K562 (cell line): ENCODE measurements at regions not wholly inside any gene's neighbourhood (a gene's known extent, or its start where the extent isn't known, plus 50 kb on each side); places are given as distances from the start of the nearest gene placed in this dataset.

ENCODE experiments used
- ATAC-seq: fragments of 200-7000 bp; cut with Tn5 transposase; 3 replicates; pipeline ENCODE4 v1.9.1; 2020; ENCODE audit warnings: moderate library complexity
- BruUV-seq: library from RNA; stranded (reverse); fragments of 400-500 nt; replicated peaks from 2 replicates; lab custom pipeline; 2021; lab: Mats Ljungman, UMichigan
- CTCF ChIA-PET: fragments of 300-600 bp; formaldehyde crosslinking; extraction: SDS; loops from one replicate; lab custom pipeline; 2021; ENCODE audit warnings: low intra/inter-chr PET ratio; lab: Yijun Ruan, JAX
- POLR2A ChIA-PET: fragments of 300-600, 350-650 bp; sonication (Branson Sonifier 250); formaldehyde crosslinking; extraction: SDS; loops from one replicate; lab custom pipeline; 2021; ENCODE audit warnings: antibody characterized with exemption, inconsistent platforms; lab: Yijun Ruan, JAX
- DNase-seq, 4 experiments: peaks; one replicate each; pipeline versions ENCODE4 v3.0.0 to v3.0.0-alpha.2; 2011 to 2018; ENCODE audit warnings: low spot score in 3 of 4, mixed read lengths in 3 of 4; ENCODE audit errors: extremely low read depth in 1 of 4
- FAIRE-seq: peaks from 2 replicates; lab custom pipeline; 2011; peaks lifted over from hg19 to GRCh38; lab: Jason Lieb, UNC
- H2AFZ ChIP-seq: 2 replicates; pipeline ENCODE4 v1.6.0; 2011; ENCODE audit warnings: low read depth, low read length, control low read depth, inconsistent platforms
- H3K27ac ChIP-seq: fragments of 200-600 bp; 3 replicates; pipeline ENCODE4 v1.8.0; 2011; ENCODE audit warnings: low read depth, mild to moderate bottlenecking, control low read depth, inconsistent platforms, low read length, moderate library complexity, mixed read lengths; ENCODE audit errors: extremely low read depth
- H3K27me3 ChIP-seq, 2 experiments: fragments of 300-600 bp in 1 of 2; 2 replicates in 1 of 2; 3 replicates in 1 of 2; pipeline versions ENCODE4 v1.6.0 to v1.8.0; 2011; ENCODE audit warnings: inconsistent platforms in 2 of 2, low read length in 2 of 2, mild to moderate bottlenecking in 1 of 2, mixed read lengths in 1 of 2, moderate library complexity in 1 of 2; ENCODE audit not compliant: control insufficient read depth in 2 of 2, insufficient read depth in 2 of 2
- H3K36me3 ChIP-seq: fragments of 300-600 bp; 3 replicates; pipeline ENCODE4 v1.8.0; 2011; ENCODE audit warnings: mild to moderate bottlenecking, low read length, inconsistent platforms; ENCODE audit not compliant: control insufficient read depth, insufficient read depth
- H3K4me1 ChIP-seq, 2 experiments: fragments of 200-600 bp in 1 of 2; replicated peaks in 1 of 2; 2 replicates in 1 of 2; 3 replicates in 1 of 2; pipeline versions ENCODE4 v1.5.1 to v1.8.0; 2011; ENCODE audit warnings: inconsistent platforms in 2 of 2, low read length in 2 of 2, mild to moderate bottlenecking in 1 of 2, mixed read lengths in 1 of 2, moderate library complexity in 1 of 2; ENCODE audit not compliant: control insufficient read depth in 2 of 2, insufficient read depth in 2 of 2
- H3K4me2 ChIP-seq: 2 replicates; pipeline ENCODE4 v1.6.1; 2011; ENCODE audit warnings: low read length, control low read depth, inconsistent platforms, mixed read lengths; ENCODE audit not compliant: insufficient read depth
- H3K4me3 ChIP-seq: fragments of 200-600 bp; sonication (generic), shearing (Covaris generic); 2 replicates; pipeline ENCODE4 v1.5.1; 2016; ENCODE audit warnings: control low read depth, inconsistent platforms
- H3K79me2 ChIP-seq: fragments of 200-600 bp; 3 replicates; pipeline ENCODE4 v1.8.0; 2011; ENCODE audit warnings: low read length, inconsistent platforms; ENCODE audit not compliant: control insufficient read depth, insufficient read depth
- H3K9ac ChIP-seq, 2 experiments: 2 replicates each; pipeline versions ENCODE4 v1.6.0 to v1.6.1; 2011; ENCODE audit warnings: low read depth in 2 of 2, low read length in 2 of 2, control low read depth in 1 of 2, inconsistent platforms in 1 of 2, mild to moderate bottlenecking in 1 of 2, mixed read lengths in 1 of 2; ENCODE audit not compliant: insufficient read depth in 1 of 2
- H3K9me1 ChIP-seq: one replicate; pipeline ENCODE4 v1.6.0; 2011; ENCODE audit warnings: inconsistent platforms, mild to moderate bottlenecking, low read length, moderate library complexity; ENCODE audit not compliant: control insufficient read depth, insufficient read depth
- H3K9me3 ChIP-seq: replicated peaks from 2 replicates; pipeline ENCODE4 v1.5.1; 2011; ENCODE audit warnings: low read depth, low read length, inconsistent platforms; ENCODE audit not compliant: control insufficient read depth, insufficient read depth
- H4K20me1 ChIP-seq: replicated peaks from 2 replicates; pipeline ENCODE4 v1.6.1; 2011; ENCODE audit warnings: low read length, inconsistent platforms, mixed read lengths; ENCODE audit not compliant: control insufficient read depth, insufficient read depth
- ARID2 ChIP-seq: fragments of 450-650 bp; IDR thresholded peaks from 2 replicates; pipeline ENCODE4 v1.6.1; 2017; ENCODE audit warnings: antibody characterized with exemption, mild to moderate bottlenecking
- L3MBTL2 ChIP-seq: fragments of 450-650 bp; IDR thresholded peaks from 2 replicates; pipeline ENCODE4 v1.6.1; 2016; ENCODE audit warnings: mild to moderate bottlenecking, moderate library complexity
- POU5F1 ChIP-seq: fragments of 150-350 bp; IDR thresholded peaks from 2 replicates; pipeline ENCODE4 v1.6.1; 2014; ENCODE audit warnings: borderline replicate concordance, low read length, low read depth, mild to moderate bottlenecking; ENCODE audit not compliant: partially characterized antibody
- RBM34 ChIP-seq: fragments of 200-400 bp; formaldehyde crosslinking; IDR thresholded peaks from 2 replicates; pipeline ENCODE4 v1.6.1; 2018; ENCODE audit warnings: low read length, borderline replicate concordance; ENCODE audit not compliant: insufficient read depth
- TCFL5 ChIP-seq: fragments of 250-450 bp; sonication (Bioruptor Pico); conservative IDR thresholded peaks from 2 replicates; pipeline ENCODE4 v1.6.1; 2021; ENCODE audit warnings: mild to moderate bottlenecking, moderate library complexity, matching md5 sums
- ZNF134 ChIP-seq: fragments of 250-450 bp; sonication (Bioruptor Pico); conservative IDR thresholded peaks from 2 replicates; pipeline ENCODE4 v1.4.0; 2020
- ZNF592 ChIP-seq: fragments of 450-650 bp; IDR thresholded peaks from 2 replicates; pipeline ENCODE4 v1.6.1; 2017; ENCODE audit warnings: antibody characterized with exemption, mild to moderate bottlenecking
- ZNF785 ChIP-seq: fragments of 250-450 bp; sonication (Bioruptor Pico); IDR thresholded peaks from 2 replicates; pipeline ENCODE4 v1.4.0; 2020; ENCODE audit warnings: mild to moderate bottlenecking
- WGBS: fragments of 100-300 bp; shearing (Covaris generic); methylation state at CpG from one replicate; pipeline ENCODE4 v1.1.6; 2016; ENCODE audit warnings: low coverage, mixed read lengths; ENCODE audit not compliant: insufficient coverage; ENCODE audit errors: missing lambda C conversion rate; 5-methylcytosine and 5-hydroxymethylcytosine counted together
- in situ Hi-C: fragments of 300-500 bp; cut with MboI; formaldehyde crosslinking; loops from 4 replicates; pipeline ENCODE4 v1.15.0; 2018; ENCODE audit warnings: inconsistent platforms, mixed read lengths
- intact Hi-C: fragments of 100-400 bp; cut with micrococcal nuclease; formaldehyde crosslinking; loops from 2 replicates; pipeline ENCODE4 v1.14.2; 2022

- in situ Hi-C loops, result no loop called here
- Histone ChIP-seq H3K4me2 (no peak overlapping the region), H4K20me1 (no peaks in the 10 kb centered on the region), H3K4me3 (no peak overlapping the region), H3K27me3 (peaks cover 3 to 22% of the 10 kb centered on the region in 2 experiments; a peak in 3 of 5 replicates), H3K27ac (no peak overlapping the region), H3K36me3 (no peaks in the 10 kb centered on the region), H3K9me3 (no peaks in the 10 kb centered on the region), H3K79me2 (no peaks in the 10 kb centered on the region), H3K9me1 (no peaks in the 10 kb centered on the region), H3K9ac (no peak overlapping the region), H3K4me1 (no peaks in the 10 kb centered on the region), H2AFZ (no peak overlapping the region)
- DNase-seq, result no peak
- ATAC-seq, result no peak
- POLR2A ChIA-PET, result interaction anchor here (1.0 kb wide), 1 partner anchor 266 kb away, joined by 3 read pairs; no protein-coding TSS in a partner anchor
- CTCF ChIA-PET, result no interaction called here
- FAIRE-seq, result no peak
- 0% methylated on average over 7 of the region's 7 CpGs for WGBS
- TF ChIP-seq RBM34 (no peak), ARID2 (no peak), ZNF592 (no peak), POU5F1 (no peak), ZNF134 (CRISPR knock-in tag) (no peak), TCFL5 (CRISPR knock-in tag) (no peak), L3MBTL2 (no peak), ZNF785 (CRISPR knock-in tag) (no peak)
- intact Hi-C loops, result no loop called here
- BruUV-seq, result no TSS peak
Observed at GRCh38 chr16:80109581-80109980, 431.2 kb upstream of the DYNLRB2 start.
